Kidney (tissue), 13 donors: ENCODE measurements at regions not wholly inside any gene's neighbourhood (a gene's known extent, or its start where the extent isn't known, plus 50 kb on each side); places are given as distances from the start of the nearest gene placed in this dataset.

Experiments used
- DNase-seq, 5 donors: peaks; one replicate each; pipeline ENCODE4 v3.0.0-alpha.2; 2013 to 2020
- FAIRE-seq: peaks from 2 replicates; lab custom pipeline; 2012; peaks lifted over from hg19 to GRCh38; lab: Jason Lieb, UNC
- H3K27ac ChIP-seq, 2 donors: one replicate each; pipeline ENCODE4 v1.7.0; 2013; ENCODE audit warnings: low read depth in 2 of 2, low read length in 2 of 2, inconsistent platforms in 1 of 2
- H3K27me3 ChIP-seq: one replicate; pipeline ENCODE4 v1.7.1; 2013; ENCODE audit warnings: low read length, inconsistent platforms; ENCODE audit not compliant: control insufficient read depth, insufficient read depth
- H3K36me3 ChIP-seq, 3 donors: one replicate each; pipeline versions ENCODE4 v1.7.0 to v1.7.1; 2013; ENCODE audit warnings: low read length in 3 of 3, control low read depth in 1 of 3, inconsistent platforms in 1 of 3; ENCODE audit not compliant: insufficient read depth in 3 of 3, control insufficient read depth in 2 of 3
- H3K4me1 ChIP-seq, 3 donors: one replicate each; pipeline versions ENCODE4 v1.7.0 to v1.7.1; 2013; ENCODE audit warnings: low read length in 3 of 3, inconsistent platforms in 1 of 3, low read depth in 1 of 3; ENCODE audit not compliant: control insufficient read depth in 2 of 3, insufficient read depth in 2 of 3
- H3K4me3 ChIP-seq, 3 donors: one replicate each; pipeline versions ENCODE4 v1.7.0 to v1.8.1; 2013; ENCODE audit warnings: low read length in 3 of 3, control low read depth in 1 of 3, inconsistent platforms in 1 of 3
- H3K9ac ChIP-seq, 3 donors: one replicate each; pipeline versions ENCODE4 v1.7.0 to v1.7.1; 2013; ENCODE audit warnings: low read length in 3 of 3, control low read depth in 1 of 3, inconsistent platforms in 1 of 3
- H3K9me3 ChIP-seq, 3 donors: one replicate each; pipeline versions ENCODE4 v1.7.0 to v1.7.1; 2013; ENCODE audit warnings: low read length in 3 of 3, control low read depth in 1 of 3, inconsistent platforms in 1 of 3; ENCODE audit not compliant: control insufficient read depth in 2 of 3, insufficient read depth in 1 of 3
- CTCF ChIP-seq: IDR thresholded peaks from 3 replicates; pipeline ENCODE4 v1.5.1; 2012; ENCODE audit warnings: mild to moderate bottlenecking, moderate library complexity, borderline replicate concordance; ENCODE audit not compliant: insufficient read depth; ENCODE audit errors: extremely low read depth
- intact Hi-C: fragments of 100-400 bp; cut with DNase I; formaldehyde crosslinking; loops from one replicate; pipeline ENCODE4 v1.11.1; 2022
- donor health status: control.
- donor health status: control.
- donor health status: control.
- donor health status: control.
- donor health status: control.
- donor health status: DM: yes; HTN: yes; CAD: no.
- donor health status: Normal renal cell carcinoma (clear cell type).

- Histone ChIP-seq H3K27ac (no peak overlapping the region), H3K36me3 (no peaks in the 10 kb centered on the region), H3K27me3 (no peaks in the 10 kb centered on the region), H3K9ac (no peak overlapping the region), H3K4me3 (no peak overlapping the region), H3K9me3 (no peaks in the 10 kb centered on the region), H3K4me1 (peaks cover 0 to 2% (median 0%) of the 10 kb centered on the region in 3 donors)
- no peak for TF ChIP-seq CTCF
- intact Hi-C loops = no loop called here
- FAIRE-seq (no peak), DNase-seq (no peak)
Observed at GRCh38 chr3:14334136-14334535, 68.3 kb upstream of the SLC6A6 start.

DNA sequence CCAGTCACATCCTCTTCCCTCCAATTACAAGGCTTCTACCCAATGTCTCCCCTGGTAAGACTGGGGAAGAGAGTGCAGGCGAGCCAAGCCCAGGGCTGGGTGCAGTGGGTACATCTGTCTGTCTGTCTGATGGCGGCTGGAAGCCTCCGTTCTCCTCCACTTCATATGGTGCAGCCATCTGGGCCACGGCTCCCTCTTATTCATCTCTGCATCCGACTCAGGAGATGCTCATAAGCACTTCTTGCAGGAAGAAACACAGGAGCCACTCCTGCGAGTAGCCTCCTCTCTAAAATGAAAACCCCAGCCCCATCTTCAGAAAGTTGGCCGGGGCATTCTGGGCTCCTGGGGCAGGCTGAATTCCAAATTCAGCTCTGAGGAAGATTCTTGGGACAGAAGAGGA, 67.5 kb upstream of the SLC6A6 start:
- no peak for TF ChIP-seq CTCF
- Histone ChIP-seq H3K27ac (no peak overlapping the region), H3K9ac (no peak overlapping the region), H3K9me3 (no peaks in the 10 kb centered on the region), H3K27me3 (no peaks in the 10 kb centered on the region), H3K4me3 (no peak overlapping the region), H3K4me1 (peaks cover 0 to 2% (median 0%) of the 10 kb centered on the region in 3 donors), H3K36me3 (no peaks in the 10 kb centered on the region)
- FAIRE-seq (no peak), DNase-seq (no peak)
- intact Hi-C loops = no loop called here

DNA sequence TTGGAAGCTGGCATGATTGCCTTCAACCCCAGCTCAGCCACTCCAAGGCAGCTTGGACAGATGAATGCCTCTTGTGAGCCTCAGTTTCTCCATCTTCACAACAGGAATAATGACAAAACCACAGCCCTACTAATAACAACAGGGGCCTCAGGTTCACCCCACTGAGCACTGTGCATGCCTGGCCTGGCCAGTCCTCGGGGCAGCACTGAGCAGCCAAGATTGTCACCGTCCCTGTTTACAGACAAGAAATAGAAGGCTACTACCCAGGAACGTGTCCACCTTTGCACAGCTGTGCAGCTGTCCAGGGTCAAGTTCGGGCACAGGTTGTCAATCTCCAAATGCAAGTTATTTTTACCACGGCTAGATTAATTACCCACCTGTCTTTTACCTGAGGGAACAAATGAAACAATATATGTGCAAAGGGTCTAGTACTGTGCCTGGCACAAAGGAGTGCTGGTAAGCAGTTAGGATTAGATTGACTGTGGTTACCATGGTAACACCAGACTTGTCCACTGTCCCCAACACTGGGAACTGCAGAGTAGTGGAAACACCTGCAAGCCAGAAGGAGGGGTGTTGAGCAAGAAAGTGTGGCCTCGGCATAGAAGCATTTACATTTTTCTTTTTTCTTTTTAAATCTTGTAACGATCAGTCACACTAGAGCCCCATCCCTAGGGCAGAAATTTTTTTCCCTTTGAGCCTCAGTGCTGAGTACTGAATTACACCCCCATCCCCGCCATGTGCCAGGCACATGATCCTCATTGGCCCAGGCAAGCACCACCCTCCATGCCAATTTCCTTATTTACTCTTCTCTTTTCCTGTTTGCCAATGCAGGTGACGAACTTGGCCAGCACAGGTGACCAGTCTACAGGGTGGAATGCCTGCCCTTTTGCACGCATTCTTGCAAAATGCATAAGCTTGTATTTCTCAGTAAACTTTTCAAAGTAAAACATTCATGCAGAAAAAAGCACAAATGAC, 66.3 kb upstream of the SLC6A6 start:
- no peak overlapping the region for H3K27ac ChIP-seq
- FAIRE-seq (no peak), DNase-seq (no peak)
- TF ChIP-seq CTCF = no peak
- no peaks in the 10 kb centered on the region for H3K9me3 ChIP-seq
- peaks cover 0 to 2% (median 0%) of the 10 kb centered on the region in 3 donors for H3K4me1 ChIP-seq
- intact Hi-C loops = no loop called here
- H3K9ac ChIP-seq = no peak overlapping the region
- no peak overlapping the region for H3K4me3 ChIP-seq
- no peaks in the 10 kb centered on the region for H3K27me3 ChIP-seq
- H3K36me3 ChIP-seq = no peaks in the 10 kb centered on the region
